Fibroblast of skin of left quadriceps (primary cell): ENCODE measurements at regions not wholly inside any gene's neighbourhood (a gene's known extent, or its start where the extent isn't known, plus 50 kb on each side); places are given as distances from the start of the nearest gene placed in this dataset.
A peak's percentile ranks its signal among the peaks of the same experiment; 100 is the strongest.

Source experiments
- DNase-seq, 2 experiments: peaks; one replicate each; pipeline ENCODE4 v3.0.0-alpha.2; 2013; ENCODE audit warnings: low read depth in 2 of 2

DNA sequence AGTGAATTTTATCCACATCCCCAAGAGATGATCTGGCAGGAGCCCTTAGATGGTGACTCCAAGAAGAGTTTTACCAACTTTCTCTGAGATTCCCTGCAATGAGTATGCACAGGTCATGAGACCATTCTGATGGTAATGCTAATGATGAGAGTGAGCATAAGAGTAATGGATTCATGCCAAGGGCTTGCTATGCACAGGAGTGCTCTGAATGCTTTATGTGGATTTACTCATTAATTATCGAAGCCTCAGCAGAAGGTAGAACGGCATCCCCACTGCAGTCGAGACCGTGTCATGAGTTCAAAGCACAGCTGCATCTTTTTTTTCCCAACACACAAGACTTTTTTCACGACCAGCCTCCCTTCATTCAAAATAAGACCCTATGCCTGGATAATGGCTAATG lies 355.0 kb downstream of the RAB28 start:
- DNase-seq = no peak

DNA sequence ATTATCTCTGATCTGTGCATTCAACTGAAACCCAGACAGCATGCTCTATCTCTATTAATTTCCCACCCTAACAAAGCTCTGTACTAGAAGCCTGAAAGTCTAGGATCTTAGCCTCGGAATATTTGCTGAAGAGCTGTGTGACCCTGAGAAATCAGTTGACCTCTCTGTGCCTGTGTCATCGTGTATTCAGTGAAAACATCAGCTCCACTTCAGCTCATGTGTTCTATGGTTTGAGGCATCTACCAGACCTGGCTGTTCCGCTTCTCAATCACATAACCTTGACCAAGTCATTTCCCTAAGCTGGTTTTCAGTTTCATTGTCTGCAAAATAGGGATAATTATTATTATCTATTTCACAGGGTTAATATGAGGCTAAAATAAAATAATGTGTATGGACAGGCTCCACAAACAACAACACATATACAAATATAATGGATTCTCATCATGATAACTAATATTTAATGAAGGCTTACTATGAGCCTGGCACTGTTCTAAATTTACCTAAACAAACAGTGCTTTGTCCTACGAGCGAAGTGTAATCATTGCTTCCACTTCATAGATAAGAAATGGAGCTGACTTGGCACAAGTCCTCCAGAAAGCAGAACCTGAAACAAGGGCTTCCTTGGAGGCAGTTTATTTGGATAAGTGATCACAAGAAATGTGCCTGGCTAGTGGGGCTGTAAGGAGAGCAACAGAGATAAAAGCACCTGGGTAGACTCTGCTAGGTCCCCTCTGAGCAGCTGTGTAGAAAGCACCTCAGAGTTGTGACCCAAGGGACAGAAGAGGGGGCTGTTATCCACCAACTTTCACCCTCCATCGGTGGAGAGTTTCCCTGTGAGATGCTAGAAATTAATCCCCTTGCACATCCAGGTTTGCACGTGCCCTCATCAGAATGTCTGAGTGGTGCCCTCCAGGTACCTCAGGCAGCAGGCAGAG lies 356.9 kb downstream of the RAB28 start:
- no peak for DNase-seq

DNA sequence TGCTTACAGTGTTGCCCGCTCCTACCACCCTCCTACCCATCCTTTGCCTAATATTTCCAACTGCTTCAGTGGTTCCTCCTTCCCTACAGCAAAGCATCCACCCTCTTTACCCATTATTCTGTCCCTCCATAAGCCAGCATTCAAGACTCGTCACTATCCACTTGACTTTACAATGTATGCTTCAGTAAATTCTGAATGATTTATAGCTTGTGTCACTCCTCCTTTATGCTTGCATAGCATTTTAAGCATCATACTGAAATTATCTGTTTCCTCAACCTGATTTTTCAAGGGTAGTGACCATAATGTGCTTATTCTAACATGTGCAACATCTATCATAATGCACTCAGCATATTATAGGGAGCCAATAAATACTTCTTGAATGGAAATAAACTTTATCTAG lies 365.5 kb downstream of the RAB28 start:
- DNase-seq = no peak

DNA sequence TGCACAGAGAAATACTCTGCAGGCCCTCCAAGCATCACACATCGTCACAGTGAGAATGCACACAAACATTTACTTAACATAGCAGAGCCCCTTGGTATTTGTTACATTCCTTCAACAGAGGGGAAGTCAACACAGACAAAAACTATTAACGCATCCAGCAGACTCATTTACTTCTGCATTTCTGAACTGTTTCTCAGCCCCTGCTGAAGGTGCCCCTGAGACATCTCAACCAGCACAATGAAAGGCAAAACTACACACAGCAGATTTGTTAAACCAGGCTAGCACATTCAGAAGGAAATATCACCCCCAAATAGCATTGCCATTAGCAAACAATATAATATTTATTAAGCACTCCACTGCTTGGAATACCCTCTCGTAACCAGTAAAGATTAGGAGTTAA lies 367.0 kb downstream of the RAB28 start:
- no peak for DNase-seq

DNA sequence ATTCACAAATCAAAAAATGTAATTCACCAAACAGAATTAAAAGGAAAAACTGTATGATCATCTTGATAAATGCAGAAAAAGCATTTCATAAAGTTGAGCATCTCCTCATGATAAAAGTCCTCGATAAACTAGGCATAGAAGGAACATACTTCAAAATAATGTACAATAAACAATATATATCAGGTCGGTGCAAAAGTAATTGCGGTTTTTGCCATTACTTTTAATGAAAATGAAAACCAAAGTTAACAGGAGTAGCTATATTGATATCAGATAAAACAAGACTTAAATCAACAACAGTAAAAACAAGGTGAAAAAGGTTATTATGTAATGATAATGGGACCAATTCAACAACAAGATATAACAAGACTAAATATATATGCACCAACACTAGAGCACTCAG lies 372.1 kb downstream of the RAB28 start:
- DNase-seq = no peak

DNA sequence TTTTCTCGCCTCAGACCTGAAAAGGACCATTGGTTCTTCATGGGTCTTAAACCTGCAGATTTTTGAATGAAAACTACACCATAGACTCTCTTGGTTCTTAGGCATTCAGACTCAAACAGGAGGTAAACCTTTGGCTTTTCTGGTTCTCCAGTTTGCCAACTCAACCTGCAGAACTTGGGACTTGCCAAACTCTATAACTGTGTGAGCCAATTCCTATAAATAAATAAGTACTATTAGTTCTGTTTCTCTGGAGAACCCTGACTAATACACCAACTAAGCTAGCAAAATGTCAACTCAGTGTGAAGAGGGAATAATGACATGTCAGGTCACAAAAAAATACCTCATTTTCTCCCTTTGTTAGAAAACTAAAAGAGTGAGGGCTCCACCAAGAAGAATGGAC lies 374.6 kb downstream of the RAB28 start:
- DNase-seq = no peak

DNA sequence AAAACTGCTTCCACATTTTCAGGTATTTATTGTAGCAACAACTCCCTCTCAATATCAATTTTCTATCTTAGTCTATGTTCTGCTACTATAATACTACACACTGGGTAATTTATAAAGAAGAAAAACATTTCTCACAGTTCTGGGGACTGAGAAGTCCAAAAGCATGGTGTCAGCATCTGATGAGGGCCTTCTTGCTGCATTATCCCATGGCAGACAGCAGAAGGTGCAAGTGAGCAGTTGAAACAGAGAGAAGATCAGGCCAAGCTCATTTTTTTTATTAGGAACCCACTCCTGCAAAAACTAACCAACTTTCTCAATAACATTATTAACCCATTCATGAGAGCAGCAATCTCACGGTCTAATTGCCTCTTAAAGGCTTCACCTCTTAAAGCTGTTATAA lies 376.0 kb downstream of the RAB28 start:
- DNase-seq = no peak

DNA sequence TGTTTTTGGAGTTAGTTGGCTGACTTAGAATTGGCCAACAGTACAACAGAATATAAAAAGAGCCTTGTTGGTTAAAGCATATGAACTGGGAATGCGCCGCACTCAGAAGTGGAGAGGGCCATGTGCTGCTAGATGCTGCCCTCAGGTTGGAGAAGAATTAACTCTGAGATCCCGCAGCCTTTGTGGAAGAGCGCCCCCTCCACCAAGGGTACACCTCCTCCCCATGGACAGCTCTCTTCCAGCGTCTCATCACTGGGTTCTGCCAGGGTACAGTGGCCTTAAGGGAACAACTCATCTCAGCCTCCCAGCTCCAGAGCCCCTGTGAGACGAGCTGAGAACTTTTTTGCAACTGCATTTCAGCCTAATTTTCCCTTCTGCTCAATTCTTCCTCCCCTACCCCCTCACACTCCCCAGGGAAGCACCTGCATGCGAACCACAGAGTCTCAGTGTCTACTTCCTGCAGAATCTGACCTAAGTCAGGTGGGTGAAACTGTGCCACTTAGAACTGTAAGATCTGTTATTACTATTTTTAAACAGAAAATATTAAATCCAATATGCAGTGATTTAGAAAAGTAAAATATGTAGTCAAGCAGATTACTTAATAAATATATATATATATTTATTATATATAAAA lies 380.6 kb downstream of the RAB28 start:
- DNase-seq = no peak

DNA sequence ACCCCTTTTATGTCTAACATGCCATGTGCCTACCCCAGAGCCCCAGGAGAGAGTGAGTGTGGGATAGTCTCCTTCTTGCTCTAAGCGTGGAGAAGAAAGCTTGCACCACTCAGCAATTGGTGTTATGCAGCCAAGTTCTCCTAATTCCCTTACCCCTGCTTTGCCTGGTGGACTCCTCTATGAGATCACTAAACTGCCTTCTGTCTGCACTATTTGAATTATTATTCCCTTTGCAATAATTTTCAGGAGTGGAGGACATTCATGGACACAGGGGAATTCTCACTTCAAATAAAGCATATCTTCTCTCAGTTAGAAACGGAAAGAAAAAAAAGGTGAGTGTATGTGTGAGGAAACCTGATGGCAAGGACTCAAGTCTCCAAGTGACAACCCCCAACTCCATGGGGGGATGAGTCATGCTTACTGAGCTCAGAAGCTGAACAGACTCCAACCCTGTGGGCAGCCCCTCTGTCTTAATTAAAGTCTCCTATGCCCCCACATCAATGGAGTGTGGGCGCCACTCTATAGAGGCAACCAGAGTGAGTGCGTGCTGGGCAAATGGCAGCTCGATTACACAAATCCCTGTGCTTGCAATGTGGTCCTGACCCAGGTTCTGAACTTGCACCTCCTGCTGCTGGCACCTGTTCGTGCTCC lies 381.9 kb downstream of the RAB28 start:
- no peak for DNase-seq

DNA sequence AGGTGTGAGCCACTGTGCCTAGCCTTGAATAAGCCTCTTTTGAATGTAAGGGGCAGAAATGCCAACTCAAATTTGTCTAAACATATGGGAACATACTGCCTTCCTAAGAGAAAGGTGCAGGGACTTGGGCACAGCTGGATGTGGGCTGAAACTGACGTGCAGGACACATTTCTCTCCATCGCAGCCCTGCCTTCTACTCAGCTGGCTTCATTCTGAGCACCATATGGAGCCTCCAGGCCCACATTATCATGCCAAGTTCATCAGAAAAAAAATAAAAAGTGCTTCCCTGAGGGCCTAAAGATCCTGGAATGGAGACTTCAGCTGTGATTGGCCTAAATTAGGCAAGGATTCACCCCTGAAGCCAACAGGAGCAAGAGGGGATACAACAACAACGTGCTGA lies 386.2 kb downstream of the RAB28 start:
- no peak for DNase-seq

DNA sequence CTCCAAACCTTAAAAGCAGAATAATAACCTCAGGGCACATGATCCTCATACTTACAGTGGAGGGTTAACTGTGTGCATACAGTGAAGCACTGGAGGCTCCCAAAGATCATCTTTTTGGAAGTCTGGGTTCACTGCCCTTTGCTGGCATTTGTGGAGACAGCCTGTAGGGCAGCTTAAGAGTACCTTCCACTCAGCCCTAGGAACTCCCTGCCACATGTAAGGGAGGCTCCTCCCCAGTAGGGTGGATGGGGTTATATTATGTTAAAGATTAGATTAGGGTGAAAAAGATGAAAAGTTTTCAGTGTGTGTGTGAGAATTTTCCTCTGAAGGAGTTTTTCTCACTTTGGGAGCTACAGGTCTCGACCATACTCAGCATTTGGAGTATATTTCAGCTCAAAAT lies 388.4 kb downstream of the RAB28 start:
- DNase-seq = no peak

DNA sequence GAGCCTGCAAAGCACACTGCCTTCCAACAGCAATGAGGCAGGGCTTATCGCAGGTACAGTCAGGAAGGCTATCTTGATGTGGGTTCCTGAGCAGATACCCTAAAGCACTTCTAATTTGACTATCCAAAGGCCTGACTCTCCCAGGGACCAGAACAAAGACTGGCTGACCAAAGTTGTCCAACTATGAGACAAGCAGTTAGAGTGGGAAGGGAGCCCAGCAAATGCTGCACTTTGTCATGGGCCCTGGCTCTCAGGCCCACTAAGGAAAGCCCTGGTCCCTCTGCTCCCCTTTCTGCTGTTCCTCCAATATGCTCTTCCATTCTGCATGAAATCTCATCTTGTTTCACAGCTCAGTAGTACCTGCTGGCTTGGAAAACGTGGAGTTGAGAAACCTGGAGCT lies 391.0 kb downstream of the RAB28 start:
- DNase-seq = no peak

DNA sequence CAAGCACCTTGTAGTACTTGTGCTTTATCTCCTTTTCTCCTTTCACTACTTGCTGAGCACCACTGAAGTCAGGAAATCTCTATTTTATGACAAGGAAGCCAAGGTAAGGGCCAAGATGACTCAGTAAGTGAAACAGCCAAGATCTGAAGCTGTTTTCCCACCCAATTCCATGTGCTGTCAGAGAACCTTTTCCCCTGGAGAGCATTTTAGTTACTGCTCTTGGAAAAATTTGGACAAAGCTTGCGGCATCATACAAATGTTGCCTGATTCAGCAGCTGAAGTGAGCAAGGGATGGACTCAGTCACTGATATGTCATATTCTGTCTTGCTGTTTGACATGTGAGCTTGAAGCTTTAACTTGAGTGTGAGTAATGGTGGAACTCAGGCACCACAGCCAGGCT lies 391.4 kb downstream of the RAB28 start:
- peak; percentile 2 to 10 for DNase-seq

DNA sequence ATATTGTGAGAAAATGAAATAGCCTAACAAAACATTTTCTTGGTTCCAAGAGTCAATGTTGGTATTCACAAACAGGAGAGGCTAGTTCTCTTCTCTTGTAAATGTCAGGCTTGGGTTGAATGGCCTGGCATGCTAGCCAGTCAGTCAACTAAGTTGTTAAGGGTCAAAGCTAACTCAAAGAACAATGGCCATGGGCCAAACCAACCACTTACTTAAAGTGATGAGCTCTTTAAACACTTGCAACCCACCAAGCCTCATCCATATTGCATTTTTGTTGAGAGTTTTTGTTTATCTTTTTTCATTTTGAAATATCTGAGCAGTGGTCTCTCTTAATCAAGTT lies 394.5 kb downstream of the RAB28 start:
- DNase-seq = no peak

DNA sequence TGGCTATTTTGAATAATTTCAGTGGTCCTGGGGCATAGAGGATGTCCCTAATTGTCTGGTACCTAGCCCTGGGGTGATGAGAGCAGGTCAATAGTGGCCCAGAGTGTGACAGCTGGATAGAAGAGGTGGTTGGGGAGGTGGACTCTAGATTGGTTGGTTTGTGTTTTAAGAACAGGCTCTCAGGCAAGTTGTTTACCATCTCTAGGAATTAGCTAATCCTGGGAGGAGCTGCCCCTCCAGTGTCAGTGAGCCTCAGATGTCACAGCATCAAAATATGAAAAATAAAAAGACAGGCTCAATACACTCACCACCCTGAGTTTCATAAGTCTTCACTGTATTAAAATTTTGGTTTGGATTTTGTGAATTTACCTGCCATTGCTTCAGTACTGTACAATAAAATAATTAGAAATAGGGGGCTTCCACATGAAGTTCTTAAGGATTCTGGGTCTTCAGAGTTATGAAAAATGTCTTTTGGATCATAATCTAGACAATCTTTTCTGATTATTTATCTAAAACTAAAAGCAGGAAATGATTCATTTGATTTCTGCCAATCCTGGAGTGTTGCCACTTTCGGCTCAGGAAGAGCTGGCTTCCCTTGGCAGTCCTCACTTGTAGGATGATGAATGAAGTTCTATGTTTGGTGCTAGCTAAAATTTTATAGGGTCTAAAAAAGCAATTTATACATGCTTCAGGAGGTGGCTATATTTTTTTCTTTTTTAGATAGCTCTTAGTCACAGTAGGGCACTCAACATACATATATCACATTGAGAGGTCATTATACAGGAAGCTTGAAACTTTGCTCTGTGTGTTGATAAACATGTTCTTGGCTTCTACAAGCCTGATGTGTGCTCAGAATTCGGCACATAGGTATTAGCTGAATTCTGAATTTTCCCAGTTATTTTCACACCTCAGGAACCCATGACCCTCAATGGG lies 395.1 kb downstream of the RAB28 start:
- no peak for DNase-seq

DNA sequence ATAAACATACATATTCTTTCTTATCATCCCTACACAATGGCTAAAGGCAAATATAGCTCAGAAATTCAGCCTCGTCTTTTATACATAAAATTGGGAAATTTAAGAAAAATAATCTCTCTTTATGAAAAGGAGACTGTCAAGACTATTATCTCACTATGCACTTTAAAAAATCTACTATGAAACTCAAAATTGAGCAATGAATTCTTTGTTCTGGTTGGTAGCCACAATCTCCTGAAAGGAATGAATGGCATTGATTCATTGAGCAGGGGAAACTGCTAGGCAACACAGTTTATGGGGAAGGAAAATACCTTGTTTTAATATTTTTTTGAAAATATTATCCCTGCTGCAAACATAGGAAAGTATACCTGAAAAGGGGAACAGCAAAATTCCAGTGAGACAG lies 397.1 kb downstream of the RAB28 start:
- no peak for DNase-seq

DNA sequence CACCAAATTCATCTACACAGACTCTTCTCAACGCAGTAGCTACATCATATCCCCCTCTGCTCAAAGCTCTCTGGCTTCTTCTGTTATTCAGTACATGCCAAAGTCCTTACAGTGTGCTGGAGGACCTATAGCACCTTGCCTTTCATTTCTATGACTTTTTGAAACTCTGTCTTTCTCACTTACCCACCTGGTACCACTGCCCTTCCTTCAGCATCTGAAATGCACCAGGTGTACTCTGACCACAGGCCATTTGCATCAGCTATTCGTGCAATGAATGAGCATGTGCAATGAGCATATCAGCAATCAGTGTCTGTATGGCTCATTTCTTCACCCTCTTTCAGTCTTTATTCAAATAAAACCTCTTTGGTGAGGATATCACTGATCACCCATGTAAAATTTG lies 399.9 kb downstream of the RAB28 start:
- no peak for DNase-seq

DNA sequence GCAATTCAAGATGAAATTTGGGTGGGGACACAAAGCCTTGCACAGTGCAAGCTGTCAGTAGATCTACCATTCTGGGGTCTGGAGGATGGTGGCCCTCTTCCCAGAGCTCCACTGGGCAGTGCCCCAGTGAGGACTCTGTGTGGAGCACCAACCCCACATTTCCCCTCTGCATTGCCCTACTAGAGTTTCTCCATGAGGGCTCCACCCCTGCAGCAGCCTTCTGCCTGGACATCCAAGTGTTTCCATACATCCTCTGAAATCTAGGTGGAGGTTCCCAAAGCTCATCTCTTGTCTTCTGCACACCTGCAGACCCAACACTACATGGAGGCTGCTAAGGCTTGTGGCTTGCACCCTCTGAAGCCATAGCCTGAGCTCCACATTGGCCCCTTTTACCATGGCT lies 402.3 kb downstream of the RAB28 start:
- no peak for DNase-seq

DNA sequence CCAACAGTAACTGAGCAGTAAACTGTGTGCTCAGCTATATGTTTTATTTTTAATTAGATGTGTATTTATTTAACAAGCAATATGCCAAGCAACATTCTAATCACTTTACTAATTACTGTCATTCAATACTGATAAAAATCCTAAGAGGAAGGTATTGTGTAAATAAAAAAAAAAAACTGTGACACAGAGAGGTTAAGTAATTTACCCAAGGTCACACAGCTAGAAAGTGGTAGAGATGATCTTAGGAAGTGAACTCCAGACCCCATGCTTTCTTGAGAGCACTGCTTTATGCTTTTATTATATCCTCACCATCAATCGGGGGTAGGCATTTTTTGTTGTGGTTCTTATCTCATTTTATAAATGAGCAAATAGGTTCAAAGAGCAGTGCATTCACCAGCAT lies 417.1 kb downstream of the RAB28 start:
- no peak for DNase-seq

DNA sequence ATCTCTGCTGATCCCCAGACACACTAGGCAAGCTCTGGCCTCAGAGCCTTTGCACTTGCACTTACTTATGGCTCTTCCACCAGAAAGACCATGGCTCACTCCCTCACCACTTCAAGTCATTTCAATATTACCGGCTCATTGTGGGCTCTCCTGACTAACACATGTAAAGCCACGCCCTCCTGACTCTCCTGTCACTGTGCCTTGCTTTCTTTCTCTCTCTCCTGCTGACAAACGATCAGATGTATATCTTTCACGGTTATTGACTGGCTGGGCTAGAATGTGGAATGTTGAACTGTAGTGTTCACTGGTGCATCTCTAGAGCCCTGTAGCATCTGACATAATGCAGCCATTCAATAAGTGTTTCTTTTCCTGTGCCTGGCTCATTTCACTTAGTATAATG lies 425.1 kb downstream of the RAB28 start:
- DNase-seq = no peak

DNA sequence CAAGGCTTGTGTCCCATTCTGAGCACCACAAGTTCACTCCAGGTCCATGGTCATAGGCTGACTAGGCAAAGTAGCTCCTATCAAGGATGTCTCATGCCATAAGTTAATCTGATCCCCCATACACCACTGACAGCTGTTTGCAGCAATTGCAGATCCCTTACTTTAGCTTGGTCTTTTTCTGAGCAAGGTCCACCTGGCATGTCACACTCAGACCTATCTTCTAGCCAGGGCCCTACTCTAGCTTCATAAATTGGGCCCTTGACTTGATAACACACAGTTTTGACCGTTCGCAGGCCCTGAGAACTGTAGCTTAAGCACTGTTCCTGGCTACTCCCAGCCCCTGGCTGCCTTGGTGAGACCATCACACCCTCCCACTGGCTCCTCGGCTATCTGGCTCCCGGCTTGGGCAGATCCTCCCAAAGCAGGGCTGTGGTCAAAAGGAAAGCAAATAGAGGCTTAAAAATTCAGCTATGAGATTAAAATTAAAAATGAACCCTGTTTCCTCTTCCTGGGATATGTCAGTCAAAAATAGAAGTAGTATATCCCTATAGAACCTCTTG lies 427.4 kb downstream of the RAB28 start:
- no peak for DNase-seq
